ENCODE measurements at regions not wholly inside any gene's neighbourhood (a gene's known extent, or its start where the extent isn't known, plus 50 kb on each side); places are given as distances from the start of the nearest gene placed in this dataset.
"Not testable (repeated sequence)": the region's sequence is repeated elsewhere in the genome, so short reads cannot be mapped to it uniquely, and the experiment has no call there.

DNA sequence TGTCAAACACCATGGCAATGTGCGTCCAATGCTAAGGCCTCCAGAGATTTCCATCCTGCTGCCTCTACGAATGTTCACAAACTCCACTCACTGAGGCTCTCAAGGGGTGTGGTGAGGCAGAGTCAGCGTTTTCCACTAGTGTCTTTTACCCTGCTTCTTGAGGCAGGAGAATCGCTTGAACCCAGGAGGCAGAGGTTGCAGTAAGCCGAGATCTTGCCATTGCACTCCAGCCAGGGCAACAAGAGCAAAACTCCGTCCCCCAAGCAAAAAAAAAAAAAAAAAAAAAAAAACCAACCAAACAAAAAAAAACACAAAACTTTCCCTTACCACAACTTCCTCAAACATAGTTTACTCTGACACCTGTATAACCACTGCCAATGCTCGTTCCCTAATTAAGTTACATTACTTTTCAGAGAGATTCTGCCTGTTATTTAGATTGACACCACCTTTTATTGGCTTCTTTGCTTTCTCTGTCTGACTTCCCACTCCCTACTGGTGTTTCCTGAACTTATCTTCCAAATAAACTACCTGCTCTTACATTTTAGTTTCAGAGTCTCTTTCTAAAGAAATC, 102.1 kb upstream of the ZNF746 start:
- Histone ChIP-seq H3K36me3 (ENCODE audit: control insufficient read depth, insufficient read depth, low read length) (peaks cover 12% of the 10 kb centered on the region), H3K4me1 (ENCODE audit: control insufficient read depth, insufficient read depth, low read length) (peaks cover 16% of the 10 kb centered on the region), H3K27me3 (ENCODE audit: control insufficient read depth, insufficient read depth, low read length) (no peaks in the 10 kb centered on the region), H3K4me3 (ENCODE audit: low read length) (no peak overlapping the region), H3K27ac (ENCODE audit: low read length) (peak overlapping the region; percentile 67), H3K9me3 (ENCODE audit: control insufficient read depth, insufficient read depth, low read length) (no peaks in the 10 kb centered on the region)
- Mint-ChIP-seq H3K9me3 (no peaks in the 10 kb centered on the region), H3K27ac (peak overlapping the region; percentile 70 to 74), H3K4me3 (peak overlapping the region; percentile 75), H3K27me3 (ENCODE audit: low read depth in 2 of 2) (no peaks in the 10 kb centered on the region), H3K36me3 (peaks cover 10% of the 10 kb centered on the region), H3K4me1 (peaks cover 32 to 43% of the 10 kb centered on the region in 2 donors)
- no peak for ATAC-seq
- WGBS (ENCODE audit: insufficient coverage), result 36% methylated on average over 7 of the region's 7 CpGs
- TF ChIP-seq, protein P1, sequence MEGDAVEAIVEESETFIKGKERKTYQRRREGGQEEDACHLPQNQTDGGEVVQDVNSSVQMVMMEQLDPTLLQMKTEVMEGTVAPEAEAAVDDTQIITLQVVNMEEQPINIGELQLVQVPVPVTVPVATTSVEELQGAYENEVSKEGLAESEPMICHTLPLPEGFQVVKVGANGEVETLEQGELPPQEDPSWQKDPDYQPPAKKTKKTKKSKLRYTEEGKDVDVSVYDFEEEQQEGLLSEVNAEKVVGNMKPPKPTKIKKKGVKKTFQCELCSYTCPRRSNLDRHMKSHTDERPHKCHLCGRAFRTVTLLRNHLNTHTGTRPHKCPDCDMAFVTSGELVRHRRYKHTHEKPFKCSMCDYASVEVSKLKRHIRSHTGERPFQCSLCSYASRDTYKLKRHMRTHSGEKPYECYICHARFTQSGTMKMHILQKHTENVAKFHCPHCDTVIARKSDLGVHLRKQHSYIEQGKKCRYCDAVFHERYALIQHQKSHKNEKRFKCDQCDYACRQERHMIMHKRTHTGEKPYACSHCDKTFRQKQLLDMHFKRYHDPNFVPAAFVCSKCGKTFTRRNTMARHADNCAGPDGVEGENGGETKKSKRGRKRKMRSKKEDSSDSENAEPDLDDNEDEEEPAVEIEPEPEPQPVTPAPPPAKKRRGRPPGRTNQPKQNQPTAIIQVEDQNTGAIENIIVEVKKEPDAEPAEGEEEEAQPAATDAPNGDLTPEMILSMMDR (IDR thresholded peaks at IDR 0.05), result no peak
- peak in 1 of 2 donors; percentile 55 for DNase-seq
- intact Hi-C loops (cut with micrococcal nuclease), result no loop called here

DNA sequence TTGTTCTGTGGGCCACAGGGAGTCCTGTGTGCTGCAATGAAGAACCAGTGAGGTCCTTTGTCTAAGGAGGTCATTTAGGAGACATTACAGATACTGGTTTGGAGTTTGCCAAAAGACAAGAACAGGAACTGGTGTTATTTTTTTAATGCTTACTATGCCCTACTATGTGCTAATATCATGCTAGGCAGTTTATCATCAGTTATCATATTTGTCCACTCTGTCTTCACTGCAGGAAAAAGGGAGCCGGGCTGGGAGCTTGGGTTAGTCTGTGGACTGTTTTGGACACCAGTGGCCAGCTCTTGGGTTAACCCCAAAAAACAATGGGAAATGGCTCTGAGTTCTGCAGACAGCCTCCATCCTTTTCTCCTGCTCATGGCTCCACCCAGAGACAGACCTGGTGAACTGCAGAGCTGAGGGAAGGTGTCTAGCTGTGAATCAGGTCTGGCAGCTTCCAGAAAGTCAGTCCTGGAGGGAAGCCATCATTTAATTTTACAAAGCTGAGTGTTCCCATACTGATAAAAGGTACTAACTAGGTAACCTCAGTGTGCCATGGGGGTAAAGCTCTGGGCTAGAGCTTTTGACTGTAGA, 101.2 kb upstream of the ZNF746 start:
- peaks cover 10% of the 10 kb centered on the region for H3K36me3 Mint-ChIP-seq
- H3K4me1 Mint-ChIP-seq, result peaks cover 32 to 49% of the 10 kb centered on the region in 2 donors
- Histone ChIP-seq H3K9me3 (ENCODE audit: control insufficient read depth, insufficient read depth, low read length) (no peaks in the 10 kb centered on the region), H3K36me3 (ENCODE audit: control insufficient read depth, insufficient read depth, low read length) (peaks cover 12% of the 10 kb centered on the region), H3K27me3 (ENCODE audit: control insufficient read depth, insufficient read depth, low read length) (no peaks in the 10 kb centered on the region), H3K27ac (ENCODE audit: low read length) (no peak overlapping the region), H3K4me1 (ENCODE audit: control insufficient read depth, insufficient read depth, low read length) (peaks cover 16% of the 10 kb centered on the region), H3K4me3 (ENCODE audit: low read length) (no peak overlapping the region)
- no peak overlapping the region for H3K4me3 Mint-ChIP-seq
- no peaks in the 10 kb centered on the region for H3K9me3 Mint-ChIP-seq
- H3K27ac Mint-ChIP-seq, result peak overlapping the region; percentile 70 to 74
- ATAC-seq, result no peak
- intact Hi-C loops (cut with micrococcal nuclease), result no loop called here
- 100% methylated on average over 1 of the region's 1 CpG for WGBS (ENCODE audit: insufficient coverage)
- H3K27me3 Mint-ChIP-seq (ENCODE audit: low read depth in 2 of 2), result no peaks in the 10 kb centered on the region
- peak in 1 of 2 donors; percentile 33 for DNase-seq
- TF ChIP-seq, protein P1 (IDR thresholded peaks at IDR 0.05), result no peak

DNA sequence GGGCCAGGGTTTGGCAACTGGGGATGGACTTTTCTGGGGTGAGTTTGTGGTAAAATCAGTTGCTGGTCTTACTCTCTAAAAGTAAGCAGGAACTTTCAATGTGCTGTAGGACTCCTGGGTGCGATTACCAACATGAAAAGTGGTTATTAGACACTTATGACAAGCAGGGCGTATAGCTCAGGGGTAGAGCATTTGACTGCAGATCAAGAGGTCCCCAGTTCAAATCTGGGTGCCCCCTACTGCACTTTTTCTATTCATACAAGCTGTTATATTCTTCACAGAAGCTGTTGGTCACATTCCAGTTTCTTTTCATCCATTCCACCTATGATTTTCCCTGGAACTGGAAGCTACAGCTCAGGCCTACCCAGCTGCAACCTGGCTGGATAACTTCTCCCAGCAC, 100.2 kb upstream of the ZNF746 start:
- peaks cover 12% of the 10 kb centered on the region for H3K36me3 ChIP-seq (ENCODE audit: control insufficient read depth, insufficient read depth, low read length)
- H3K4me3 ChIP-seq (ENCODE audit: low read length); H3K9me3 Mint-ChIP-seq; H3K27ac Mint-ChIP-seq; DNase-seq; H3K27me3 ChIP-seq (ENCODE audit: control insufficient read depth, insufficient read depth, low read length); intact Hi-C loops (cut with micrococcal nuclease); H3K36me3 Mint-ChIP-seq; H3K27me3 Mint-ChIP-seq (ENCODE audit: low read depth in 2 of 2); ATAC-seq; H3K9me3 ChIP-seq (ENCODE audit: control insufficient read depth, insufficient read depth, low read length); H3K27ac ChIP-seq (ENCODE audit: low read length); H3K4me3 Mint-ChIP-seq: not testable (repeated sequence)
- H3K4me1 ChIP-seq (ENCODE audit: control insufficient read depth, insufficient read depth, low read length), result peaks cover 16% of the 10 kb centered on the region
- peaks cover 32 to 50% of the 10 kb centered on the region in 2 donors for H3K4me1 Mint-ChIP-seq
- 100% methylated on average over 2 of the region's 2 CpGs for WGBS (ENCODE audit: insufficient coverage)

DNA sequence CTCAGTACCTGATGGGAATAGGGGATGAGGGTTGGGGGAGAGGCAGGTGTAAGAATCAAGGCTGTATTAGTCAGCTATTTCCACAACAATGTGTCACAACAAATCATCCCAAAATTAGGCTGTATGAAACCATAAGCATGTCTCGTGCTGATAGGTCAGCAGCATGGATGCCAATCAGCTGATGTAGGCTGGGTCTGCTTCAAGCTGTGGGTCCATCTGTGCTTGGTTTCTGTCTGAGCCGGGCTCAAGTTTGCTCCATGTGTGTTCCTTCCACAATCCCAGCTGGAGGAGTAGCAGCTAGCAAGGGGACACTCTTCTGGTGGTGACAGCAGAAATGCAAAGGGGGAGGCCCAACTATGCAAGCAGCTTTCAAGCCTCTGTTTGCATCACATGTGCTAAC, 97.9 kb upstream of the ZNF746 start:
- peaks cover 11% of the 10 kb centered on the region for H3K4me1 ChIP-seq (ENCODE audit: control insufficient read depth, insufficient read depth, low read length)
- H3K27me3 Mint-ChIP-seq (ENCODE audit: low read depth in 2 of 2), result no peaks in the 10 kb centered on the region
- H3K36me3 Mint-ChIP-seq, result peaks cover 10% of the 10 kb centered on the region
- no peak overlapping the region for H3K4me3 ChIP-seq (ENCODE audit: low read length)
- ATAC-seq, result no peak
- peaks cover 4% of the 10 kb centered on the region for H3K36me3 ChIP-seq (ENCODE audit: control insufficient read depth, insufficient read depth, low read length)
- no peak overlapping the region for H3K27ac ChIP-seq (ENCODE audit: low read length)
- 96% methylated on average over 2 of the region's 2 CpGs for WGBS (ENCODE audit: insufficient coverage)
- H3K4me1 Mint-ChIP-seq, result peaks cover 31 to 44% of the 10 kb centered on the region in 2 donors
- H3K27me3 ChIP-seq (ENCODE audit: control insufficient read depth, insufficient read depth, low read length), result no peaks in the 10 kb centered on the region
- peak overlapping the region in 1 of 2 donors; percentile 36 for H3K27ac Mint-ChIP-seq
- no peaks in the 10 kb centered on the region for H3K9me3 ChIP-seq (ENCODE audit: control insufficient read depth, insufficient read depth, low read length)
- intact Hi-C loops (cut with micrococcal nuclease), result no loop called here
- no peak for DNase-seq
- no peak overlapping the region for H3K4me3 Mint-ChIP-seq
- no peaks in the 10 kb centered on the region for H3K9me3 Mint-ChIP-seq
- TF ChIP-seq, protein P1 (IDR thresholded peaks at IDR 0.05), result no peak

All from natural killer cell (primary cell).